GM18951 (cell line): ENCODE measurements at regions not wholly inside any gene's neighbourhood (a gene's known extent, or its start where the extent isn't known, plus 50 kb on each side); places are given as distances from the start of the nearest gene placed in this dataset.
"Not testable (repeated sequence)": the region's sequence is repeated elsewhere in the genome, so short reads cannot be mapped to it uniquely, and the experiment has no call there.

Experiments
- POLR2A ChIP-seq: IDR thresholded peaks from 4 replicates; pipeline ENCODE4 v1.6.1; 2011; ENCODE audit warnings: mild to moderate bottlenecking; ENCODE audit not compliant: insufficient read length, insufficient read depth; ENCODE audit errors: extremely low read depth
- in situ Hi-C: fragments of 300-500 bp; cut with MboI; formaldehyde crosslinking; loops from one replicate; pipeline ENCODE4 v1.12.0; 2022; ENCODE audit warnings: low sequenced_read_pairs, mixed read lengths, inconsistent platforms; ENCODE audit not compliant: unreplicated experiment

DNA sequence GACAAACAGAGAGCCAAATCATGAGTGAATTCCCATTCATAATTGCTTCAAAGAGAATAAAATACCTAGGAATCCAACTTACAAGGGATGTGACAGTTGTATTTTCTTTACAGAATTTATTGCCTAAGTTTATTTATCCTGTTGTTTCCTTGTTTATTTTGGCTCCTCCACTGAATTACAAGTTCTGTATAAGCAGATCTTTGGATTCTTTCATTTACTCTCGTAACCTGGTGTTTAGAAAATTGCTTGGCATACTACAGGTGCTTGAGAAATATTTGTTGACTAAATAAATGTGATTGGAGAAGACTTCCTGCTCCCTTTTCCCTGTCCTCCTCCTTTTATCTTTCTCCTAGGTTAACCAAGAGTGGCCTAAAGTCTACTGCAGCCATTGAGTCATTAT, 455.6 kb downstream of the TMEM38B start:
- in situ Hi-C loops: no loop called here
- TF ChIP-seq POLR2A: no peak

- no peak for TF ChIP-seq POLR2A
- in situ Hi-C loops: no loop called here
Measured at GRCh38 chr9:106156465-106156864, 462.1 kb downstream of the TMEM38B start.

- in situ Hi-C loops: no loop called here
- TF ChIP-seq POLR2A: no peak
Measured at GRCh38 chr9:106172265-106172664, 477.9 kb downstream of the TMEM38B start.

GRCh38 chr9:106174346-106174745, 480.0 kb downstream of the TMEM38B start:
- no peak for TF ChIP-seq POLR2A
- in situ Hi-C loops: no loop called here

GRCh38 chr9:106177216-106177615, 482.9 kb downstream of the TMEM38B start:
- no peak for TF ChIP-seq POLR2A
- in situ Hi-C loops: no loop called here

DNA sequence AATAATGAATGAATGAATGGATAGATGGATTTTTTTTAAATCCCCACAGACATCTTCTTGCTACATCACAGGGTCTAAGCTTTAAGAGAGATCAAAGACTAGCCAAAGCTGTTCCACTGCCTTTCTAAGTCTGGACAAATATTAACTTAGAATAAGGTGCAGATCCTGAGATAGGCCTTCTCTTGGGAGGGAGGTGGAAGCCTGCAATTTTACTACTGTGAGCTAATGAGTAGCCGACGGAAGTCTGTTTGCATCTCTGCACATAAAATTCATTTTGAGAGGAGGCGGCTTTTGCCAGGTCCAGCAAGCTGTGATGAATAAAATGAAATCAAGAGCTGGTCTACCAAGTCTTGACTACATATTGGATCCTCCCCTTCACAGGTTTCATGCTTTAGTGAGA, 484.9 kb downstream of the TMEM38B start:
- no peak for TF ChIP-seq POLR2A
- in situ Hi-C loops: no loop called here

DNA sequence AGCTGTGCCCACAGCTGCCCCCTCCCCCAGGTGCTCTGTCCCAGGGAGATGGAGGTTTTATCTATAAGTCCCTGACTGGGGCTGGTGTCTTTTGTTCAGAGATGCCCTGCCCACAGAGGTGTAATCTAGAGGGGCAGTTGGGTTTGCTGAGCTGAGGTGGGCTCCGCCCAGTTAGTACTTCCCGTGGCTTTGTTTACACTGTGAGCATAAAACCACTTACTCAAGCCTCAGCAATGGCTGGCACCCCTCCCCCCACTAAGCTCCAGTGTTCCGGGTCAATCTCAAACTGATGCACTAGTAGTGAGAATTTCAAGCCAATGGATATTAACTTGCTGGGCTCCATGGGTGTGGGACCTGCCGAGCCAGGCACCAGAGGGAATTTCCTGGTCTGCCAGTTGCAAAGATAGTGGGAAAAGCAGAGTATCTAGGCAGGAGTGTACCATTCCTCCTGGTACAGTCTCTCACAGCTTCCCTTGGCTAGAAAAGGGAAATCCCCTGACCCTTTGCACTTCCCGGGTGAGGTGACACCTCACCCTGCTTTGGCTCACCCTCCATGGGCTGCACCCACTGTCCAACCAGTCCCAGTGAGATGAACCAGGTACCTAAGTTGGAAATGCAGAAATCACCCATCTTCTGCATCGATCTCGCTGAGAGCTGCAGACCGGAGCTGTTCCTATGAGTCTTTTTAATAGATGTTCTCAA, 509.6 kb downstream of the TMEM38B start:
- in situ Hi-C loops: not testable (repeated sequence)

GRCh38 chr9:106207298-106207697, 513.0 kb downstream of the TMEM38B start:
- no peak for TF ChIP-seq POLR2A
- in situ Hi-C loops: no loop called here

- TF ChIP-seq POLR2A: no peak
Measured at GRCh38 chr9:106218427-106218826, 524.1 kb downstream of the TMEM38B start.

GRCh38 chr9:106218854-106219253, 524.5 kb downstream of the TMEM38B start:
- TF ChIP-seq POLR2A: no peak
- in situ Hi-C loops: no loop called here

More at GRCh38 chr9:106218427-106218826, 524.1 kb downstream of the TMEM38B start:
- in situ Hi-C loops: no loop called here

DNA sequence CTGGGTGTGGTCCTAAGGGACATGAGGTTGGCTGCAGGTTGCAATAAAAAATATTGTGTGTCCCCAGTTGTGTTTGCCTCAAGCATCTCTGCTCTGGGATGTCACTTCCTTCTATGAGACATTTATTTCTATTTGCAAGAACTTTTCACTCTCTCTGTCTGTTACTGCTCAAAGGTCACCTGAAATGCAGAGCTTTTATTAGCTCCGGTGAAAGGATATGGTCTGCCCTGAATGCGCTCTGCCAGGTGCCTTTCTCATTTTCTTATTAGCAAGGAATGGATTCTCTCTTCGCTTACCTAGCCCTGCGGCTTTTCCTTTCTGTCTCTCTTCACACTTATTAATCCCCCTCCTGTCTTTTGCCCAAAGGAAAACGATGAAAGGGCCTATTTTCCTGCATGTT, 526.1 kb downstream of the TMEM38B start:
- no peak for TF ChIP-seq POLR2A
- in situ Hi-C loops: no loop called here

- in situ Hi-C loops: no loop called here
Measured at GRCh38 chr9:106228861-106229260, 534.5 kb downstream of the TMEM38B start.

DNA sequence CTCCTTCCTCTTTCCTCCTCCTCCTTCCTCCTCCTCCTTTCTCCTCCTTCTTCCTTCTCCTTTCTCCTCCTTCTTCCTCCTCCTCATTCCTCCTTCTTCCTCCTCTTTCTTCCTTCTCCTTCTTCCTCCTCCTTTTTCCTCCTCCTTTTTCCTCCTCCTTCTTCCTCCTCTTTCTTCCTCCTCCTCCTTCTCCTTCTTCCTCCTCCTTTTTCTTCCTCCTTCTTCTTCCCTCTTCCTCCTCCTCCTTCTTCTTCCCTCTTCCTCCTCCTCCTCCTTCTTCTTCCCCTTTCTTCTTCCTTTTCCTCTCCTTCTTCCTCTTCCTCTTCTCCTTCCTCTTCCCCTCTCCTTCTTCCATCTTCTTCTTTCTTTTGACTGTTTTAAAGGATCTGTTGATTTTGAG, 538.8 kb downstream of the TMEM38B start:
- in situ Hi-C loops: no loop called here
- TF ChIP-seq POLR2A: no peak

More at GRCh38 chr9:106228861-106229260, 534.5 kb downstream of the TMEM38B start:
- TF ChIP-seq POLR2A: no peak

DNA sequence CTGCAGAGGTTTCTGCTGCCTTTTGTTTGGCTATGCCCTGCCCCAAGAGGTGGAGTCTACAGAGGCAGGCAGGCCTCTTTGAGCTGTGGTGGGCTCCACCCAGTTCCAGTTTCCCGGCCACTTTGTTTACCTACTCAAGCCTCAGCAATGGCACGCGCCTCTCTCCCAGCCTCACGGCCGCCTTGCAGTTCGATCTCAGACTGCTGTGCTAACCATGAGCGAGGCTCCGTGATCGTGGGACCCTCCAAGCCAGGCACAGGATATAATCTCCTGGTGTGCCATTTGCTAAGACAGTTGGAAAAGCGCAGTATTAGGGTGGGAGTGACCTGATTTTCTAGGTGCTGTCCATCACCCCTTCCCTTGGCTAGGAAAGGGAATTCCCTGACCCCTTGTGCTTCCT, 566.6 kb downstream of the TMEM38B start:
- in situ Hi-C loops: not testable (repeated sequence)

GRCh38 chr9:106277966-106278365, 583.6 kb downstream of the TMEM38B start:
- in situ Hi-C loops: no loop called here
- TF ChIP-seq POLR2A: no peak

DNA sequence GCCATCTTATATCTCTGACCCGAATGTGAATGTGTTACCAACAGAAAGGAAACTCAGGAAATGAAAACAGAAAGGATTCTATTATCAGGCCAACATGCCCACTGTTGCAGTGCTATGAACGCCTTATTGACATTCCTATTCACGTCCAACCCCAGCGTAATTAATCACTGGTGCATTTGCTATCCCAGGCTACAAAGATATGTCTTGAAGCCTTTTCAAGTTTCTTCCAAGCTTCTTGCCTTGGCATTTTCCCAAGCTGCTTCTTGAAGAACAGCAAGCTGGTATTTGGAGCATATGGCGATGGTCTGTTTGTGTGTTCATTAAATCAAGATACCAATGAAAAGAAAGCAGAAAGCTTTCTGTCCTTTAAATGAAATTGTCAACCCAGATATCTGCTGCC, 579.2 kb upstream of the ZNF462 start:
- in situ Hi-C loops: no loop called here
- no peak for TF ChIP-seq POLR2A
